ENCODE measurements at regions not wholly inside any gene's neighbourhood (a gene's known extent, or its start where the extent isn't known, plus 50 kb on each side); places are given as distances from the start of the nearest gene placed in this dataset.

- DNase-seq (no peak), ATAC-seq (no peak)
- Histone ChIP-seq H3K27me3 (no peaks in the 10 kb centered on the region), H3K4me1 (no peaks in the 10 kb centered on the region), H3K36me3 (replicated peaks in 1 of 2; ENCODE audit: insufficient read depth in 1 of 2, low read depth in 2 of 2) (no peaks in the 10 kb centered on the region), H3K27ac (no peak overlapping the region), H3K4me3 (no peak overlapping the region), H3K9me3 (no peaks in the 10 kb centered on the region)
- intact Hi-C loops (cut with DNase I): no loop called here
- TF ChIP-seq, protein P1, sequence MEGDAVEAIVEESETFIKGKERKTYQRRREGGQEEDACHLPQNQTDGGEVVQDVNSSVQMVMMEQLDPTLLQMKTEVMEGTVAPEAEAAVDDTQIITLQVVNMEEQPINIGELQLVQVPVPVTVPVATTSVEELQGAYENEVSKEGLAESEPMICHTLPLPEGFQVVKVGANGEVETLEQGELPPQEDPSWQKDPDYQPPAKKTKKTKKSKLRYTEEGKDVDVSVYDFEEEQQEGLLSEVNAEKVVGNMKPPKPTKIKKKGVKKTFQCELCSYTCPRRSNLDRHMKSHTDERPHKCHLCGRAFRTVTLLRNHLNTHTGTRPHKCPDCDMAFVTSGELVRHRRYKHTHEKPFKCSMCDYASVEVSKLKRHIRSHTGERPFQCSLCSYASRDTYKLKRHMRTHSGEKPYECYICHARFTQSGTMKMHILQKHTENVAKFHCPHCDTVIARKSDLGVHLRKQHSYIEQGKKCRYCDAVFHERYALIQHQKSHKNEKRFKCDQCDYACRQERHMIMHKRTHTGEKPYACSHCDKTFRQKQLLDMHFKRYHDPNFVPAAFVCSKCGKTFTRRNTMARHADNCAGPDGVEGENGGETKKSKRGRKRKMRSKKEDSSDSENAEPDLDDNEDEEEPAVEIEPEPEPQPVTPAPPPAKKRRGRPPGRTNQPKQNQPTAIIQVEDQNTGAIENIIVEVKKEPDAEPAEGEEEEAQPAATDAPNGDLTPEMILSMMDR (IDR thresholded peaks at IDR 0.05): no peak
- TF ChIP-seq POLR2A (IDR thresholded peaks at IDR 0.05): no peak
Observed at GRCh38 chr17:74123350-74123749, 80.1 kb upstream of the RPL38 start.

DNA sequence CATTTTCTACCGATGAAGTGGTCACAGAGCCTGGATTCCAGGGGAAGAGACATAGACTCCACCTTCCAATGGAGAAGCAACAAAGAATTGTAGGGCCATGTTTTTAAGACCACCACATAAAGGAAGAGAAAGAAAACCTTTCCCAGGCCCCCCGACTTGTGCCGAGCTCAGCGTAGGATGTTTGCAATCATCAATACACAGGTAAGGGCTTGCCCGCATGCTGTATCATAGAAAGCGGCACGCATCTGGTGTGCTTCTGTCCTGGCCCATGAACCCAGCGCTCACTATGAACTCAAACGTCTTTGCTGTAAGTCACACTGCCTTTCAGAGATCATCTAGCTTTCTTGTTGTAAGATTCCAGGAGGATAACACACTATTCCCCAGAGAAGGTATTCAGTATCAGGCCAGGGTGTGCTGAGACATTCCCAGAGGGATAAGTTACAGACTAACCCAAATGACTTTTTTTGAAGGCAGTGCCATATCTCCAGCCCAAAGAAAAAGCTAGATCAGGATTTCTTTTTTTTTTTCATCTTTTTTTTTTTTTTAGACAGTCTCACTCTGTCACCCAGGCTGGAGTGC, 79.5 kb upstream of the RPL38 start:
- WGBS, 2 donors: 77 to 82% methylated on average over 9 of the region's 9 CpGs
- DNase-seq: no peak

GRCh38 chr17:74125156-74125555, 78.3 kb upstream of the RPL38 start:
- DNase-seq (no peak), ATAC-seq (no peak)
- H3K27ac ChIP-seq: no peak overlapping the region
- H3K9me3 ChIP-seq: no peaks in the 10 kb centered on the region
- TF ChIP-seq, protein P1 (IDR thresholded peaks at IDR 0.05): no peak
- TF ChIP-seq POLR2A (IDR thresholded peaks at IDR 0.05): no peak
- H3K4me3 ChIP-seq: no peak overlapping the region
- 21 to 26% methylated on average over 4 of the region's 4 CpGs for WGBS, 2 donors
- no peaks in the 10 kb centered on the region for H3K4me1 ChIP-seq
- no peaks in the 10 kb centered on the region for H3K36me3 ChIP-seq (replicated peaks in 1 of 2; ENCODE audit: insufficient read depth in 1 of 2, low read depth in 2 of 2)
- no peaks in the 10 kb centered on the region for H3K27me3 ChIP-seq
- intact Hi-C loops (cut with DNase I): no loop called here

More for the DNA sequence above, 79.5 kb upstream of the RPL38 start:
- Histone ChIP-seq H3K9me3 (no peaks in the 10 kb centered on the region), H3K27me3 (no peaks in the 10 kb centered on the region), H3K4me3 (no peak overlapping the region), H3K27ac (no peak overlapping the region), H3K36me3 (replicated peaks in 1 of 2; ENCODE audit: insufficient read depth in 1 of 2, low read depth in 2 of 2) (no peaks in the 10 kb centered on the region), H3K4me1 (no peaks in the 10 kb centered on the region)
- ATAC-seq: no peak
- TF ChIP-seq, protein P1 (IDR thresholded peaks at IDR 0.05): no peak
- TF ChIP-seq POLR2A (IDR thresholded peaks at IDR 0.05): no peak
- intact Hi-C loops (cut with DNase I): no loop called here

DNA sequence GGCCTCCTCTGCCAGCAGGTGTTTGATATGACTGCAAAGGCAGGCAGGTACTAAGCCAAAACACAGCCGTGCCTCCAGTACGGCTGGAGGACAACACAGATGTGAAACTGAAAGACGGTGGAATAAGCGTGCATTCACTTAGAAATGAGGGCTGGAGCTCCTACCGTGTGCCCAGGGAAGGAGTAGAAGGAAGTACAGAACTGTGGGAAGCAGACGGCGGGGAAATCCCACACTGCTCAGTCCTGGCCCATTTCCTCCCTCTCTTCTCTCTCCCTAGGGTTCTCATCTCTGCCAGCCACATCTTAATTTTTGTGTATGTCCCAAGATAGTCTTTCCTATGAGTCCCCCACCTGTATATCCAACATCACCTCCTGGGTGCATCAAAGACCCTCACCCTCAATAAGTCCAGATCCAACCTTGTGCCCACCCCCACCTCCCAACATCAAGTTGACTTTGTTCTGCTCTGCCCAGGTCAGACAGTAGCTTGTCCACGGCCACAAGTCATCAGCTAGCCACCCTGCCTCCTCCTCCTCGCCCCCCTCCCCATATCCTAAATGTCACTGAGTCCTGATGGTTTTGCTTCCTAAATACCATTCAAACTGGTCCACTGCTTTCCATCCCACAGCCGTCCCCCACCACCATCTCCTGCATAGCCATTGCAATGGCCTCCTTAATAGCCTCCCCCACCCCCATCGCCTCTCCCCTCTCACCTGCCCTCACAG, 77.1 kb upstream of the RPL38 start:
- TF ChIP-seq POLR2A (IDR thresholded peaks at IDR 0.05): no peak
- TF ChIP-seq, protein P1 (IDR thresholded peaks at IDR 0.05): no peak

DNA sequence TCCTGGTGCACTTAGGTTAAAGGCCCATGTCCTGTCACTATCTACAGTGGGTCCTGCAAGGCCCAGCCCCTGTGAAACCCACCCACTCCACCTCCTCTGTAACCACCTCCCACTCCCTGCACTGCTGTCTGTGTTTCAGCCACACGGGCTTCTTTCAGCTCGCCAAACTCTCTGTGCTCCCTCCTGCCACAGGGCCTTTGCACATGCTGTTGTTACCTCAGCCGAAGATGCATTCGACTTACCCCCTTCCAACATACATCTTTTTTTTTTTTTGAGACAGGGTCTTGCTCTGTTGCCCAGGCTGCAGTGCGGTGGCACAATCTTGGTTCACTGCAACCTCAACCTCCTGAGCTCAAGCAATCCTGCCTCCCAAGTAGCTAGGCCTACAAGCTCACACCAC, 76.5 kb upstream of the RPL38 start:
- no peaks in the 10 kb centered on the region for H3K4me1 ChIP-seq
- no peaks in the 10 kb centered on the region for H3K27me3 ChIP-seq
- no peaks in the 10 kb centered on the region for H3K36me3 ChIP-seq (replicated peaks in 1 of 2; ENCODE audit: insufficient read depth in 1 of 2, low read depth in 2 of 2)
- no peak overlapping the region for H3K4me3 ChIP-seq
- intact Hi-C loops (cut with DNase I): no loop called here
- ATAC-seq (no peak), DNase-seq (no peak)
- WGBS, 2 donors: 84 to 86% methylated on average over 5 of the region's 5 CpGs
- no peak overlapping the region for H3K27ac ChIP-seq
- TF ChIP-seq, protein P1 (IDR thresholded peaks at IDR 0.05): no peak
- TF ChIP-seq POLR2A (IDR thresholded peaks at IDR 0.05): no peak
- no peaks in the 10 kb centered on the region for H3K9me3 ChIP-seq

More for the DNA sequence above, 77.1 kb upstream of the RPL38 start:
- DNase-seq (no peak), ATAC-seq (no peak)
- H3K4me1 ChIP-seq: no peaks in the 10 kb centered on the region
- H3K27ac ChIP-seq: no peak overlapping the region
- no peaks in the 10 kb centered on the region for H3K27me3 ChIP-seq
- no peak overlapping the region for H3K4me3 ChIP-seq
- intact Hi-C loops (cut with DNase I): no loop called here
- H3K9me3 ChIP-seq: no peaks in the 10 kb centered on the region
- H3K36me3 ChIP-seq (replicated peaks in 1 of 2; ENCODE audit: insufficient read depth in 1 of 2, low read depth in 2 of 2): no peaks in the 10 kb centered on the region
- WGBS, 2 donors: 49 to 54% methylated on average over 11 of the region's 11 CpGs

Data from body of pancreas (tissue), 4 donors.